Trophoblast cell (in vitro differentiated cells and primary cell): ENCODE measurements at regions not wholly inside any gene's neighbourhood (a gene's known extent, or its start where the extent isn't known, plus 50 kb on each side); places are given as distances from the start of the nearest gene placed in this dataset.

ENCODE experiments used
- DNase-seq, 2 donors: peaks; one replicate each; pipeline ENCODE4 v3.0.0-alpha.2; 2016
- H2AFZ ChIP-seq: 2 replicates; pipeline ENCODE4 v1.6.1; 2013; ENCODE audit warnings: low read length, moderate library complexity, mild to moderate bottlenecking; ENCODE audit not compliant: insufficient read depth, poor library complexity
- H2AK5ac ChIP-seq: 2 replicates; pipeline ENCODE4 v1.6.1; 2013; ENCODE audit warnings: mild to moderate bottlenecking, low read length
- H2BK120ac ChIP-seq: 2 replicates; pipeline ENCODE4 v1.6.1; 2013; ENCODE audit warnings: low read length, mild to moderate bottlenecking, moderate library complexity; ENCODE audit not compliant: insufficient read depth, poor library complexity
- H2BK12ac ChIP-seq: 2 replicates; pipeline ENCODE4 v1.6.1; 2013; ENCODE audit warnings: mild to moderate bottlenecking, low read length, moderate library complexity
- H2BK5ac ChIP-seq: 2 replicates; pipeline ENCODE4 v1.6.1; 2013; ENCODE audit warnings: low read length, low read depth, moderate library complexity, mild to moderate bottlenecking; ENCODE audit not compliant: poor library complexity
- H3K14ac ChIP-seq: 2 replicates; pipeline ENCODE4 v1.6.1; 2013; ENCODE audit warnings: mild to moderate bottlenecking, low read length
- H3K18ac ChIP-seq: 2 replicates; pipeline ENCODE4 v1.6.1; 2013; ENCODE audit warnings: mild to moderate bottlenecking, low read length
- H3K23ac ChIP-seq: 2 replicates; pipeline ENCODE4 v1.6.1; 2013; ENCODE audit warnings: low read length
- H3K27ac ChIP-seq: 2 replicates; pipeline ENCODE4 v1.5.1; 2013; ENCODE audit warnings: low read depth, mild to moderate bottlenecking, inconsistent platforms, low read length, moderate library complexity
- H3K27me3 ChIP-seq: 2 replicates; pipeline ENCODE4 v1.6.1; 2013; ENCODE audit warnings: inconsistent platforms, mild to moderate bottlenecking, low read length, moderate library complexity; ENCODE audit not compliant: insufficient read depth
- H3K36me3 ChIP-seq, 2 experiments: 1 replicate in 1 of 2; 2 replicates in 1 of 2; pipeline ENCODE4 v1.6.1; 2013; ENCODE audit warnings: low read length in 2 of 2, mild to moderate bottlenecking in 2 of 2, moderate library complexity in 1 of 2; ENCODE audit not compliant: insufficient read depth in 2 of 2, control insufficient read depth in 1 of 2
- H3K4ac ChIP-seq: 2 replicates; pipeline ENCODE4 v1.6.1; 2013; ENCODE audit warnings: low read depth, mild to moderate bottlenecking, low read length, moderate library complexity
- H3K4me1 ChIP-seq, 2 experiments: 1 replicate in 1 of 2; 2 replicates in 1 of 2; pipeline ENCODE4 v1.6.1; 2013; ENCODE audit warnings: low read length in 2 of 2, mild to moderate bottlenecking in 2 of 2, moderate library complexity in 1 of 2; ENCODE audit not compliant: insufficient read depth in 2 of 2, control insufficient read depth in 1 of 2
- H3K4me2 ChIP-seq: 2 replicates; pipeline ENCODE4 v1.6.1; 2013; ENCODE audit warnings: inconsistent platforms, mild to moderate bottlenecking, low read length, moderate library complexity
- H3K4me3 ChIP-seq: 2 replicates; pipeline ENCODE4 v1.5.1; 2013; ENCODE audit warnings: mild to moderate bottlenecking, low read depth, low read length, inconsistent platforms
- H3K79me1 ChIP-seq: one replicate; pipeline ENCODE4 v1.6.1; 2013; ENCODE audit warnings: low read length
- H3K79me2 ChIP-seq: 2 replicates; pipeline ENCODE4 v1.6.1; 2013; ENCODE audit warnings: low read length, mild to moderate bottlenecking; ENCODE audit not compliant: control insufficient read depth, insufficient read depth, poor library complexity
- H3K9ac ChIP-seq: 2 replicates; pipeline ENCODE4 v1.6.1; 2013; ENCODE audit warnings: mild to moderate bottlenecking, low read length
- H3K9me3 ChIP-seq: 2 replicates; pipeline ENCODE4 v1.6.1; 2013; ENCODE audit warnings: low read depth, mild to moderate bottlenecking, control low read depth, inconsistent platforms, low read length; ENCODE audit not compliant: insufficient read depth
- H4K12ac ChIP-seq: 2 replicates; pipeline ENCODE4 v1.6.1; 2013; ENCODE audit warnings: low read depth, mild to moderate bottlenecking, low read length, moderate library complexity
- H4K8ac ChIP-seq: 2 replicates; pipeline ENCODE4 v1.6.1; 2013; ENCODE audit warnings: low read depth, mild to moderate bottlenecking, low read length, moderate library complexity
- H4K91ac ChIP-seq: one replicate; pipeline ENCODE4 v1.6.1; 2013; ENCODE audit warnings: low read depth, mild to moderate bottlenecking, low read length, moderate library complexity
- WGBS: extraction: QIAGEN DNeasy Blood & Tissue Kit; methylation state at CpG from one replicate; pipeline ENCODE4 v1.1.7; 2013; ENCODE audit warnings: missing lambda C conversion rate; ENCODE audit not compliant: insufficient read length, insufficient coverage; ENCODE audit errors: extremely low coverage; 5-methylcytosine and 5-hydroxymethylcytosine counted together

DNA sequence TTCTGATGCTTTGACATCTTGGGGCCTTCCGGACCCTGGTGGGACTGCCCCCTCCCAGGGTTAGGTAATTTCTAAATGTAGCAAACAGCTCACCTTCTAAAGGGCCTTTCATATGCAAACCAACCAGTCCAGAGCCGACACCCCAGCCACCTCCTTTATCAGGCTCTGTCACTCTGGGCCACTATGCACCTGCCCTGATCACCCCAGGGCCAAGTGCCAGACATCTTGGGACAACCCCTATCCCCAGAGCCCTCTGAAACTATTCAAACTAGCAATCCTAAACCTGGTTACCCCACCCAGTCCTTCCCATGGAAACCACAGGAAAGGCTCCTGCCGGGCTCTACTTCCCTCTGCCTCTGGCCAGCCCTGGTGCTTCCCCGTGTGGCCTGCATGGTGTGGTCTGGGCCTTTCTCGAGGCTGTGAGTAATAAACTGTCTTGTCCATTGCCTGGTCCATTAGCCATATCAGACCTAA, 91.2 kb upstream of the TNRC6C start:
- DNase-seq: no peak
- Histone ChIP-seq H3K23ac (no peak overlapping the region), H3K27ac (no peak overlapping the region), H2AFZ (no peak overlapping the region), H3K9ac (no peak overlapping the region), H4K91ac (no peak overlapping the region), H3K18ac (no peak overlapping the region), H3K14ac (no peak overlapping the region), H4K12ac (no peak overlapping the region), H3K4me3 (no peak overlapping the region), H3K9me3 (no peaks in the 10 kb centered on the region), H3K36me3 (no peaks in the 10 kb centered on the region), H2BK5ac (no peak overlapping the region), H3K79me2 (no peaks in the 10 kb centered on the region), H2AK5ac (no peak overlapping the region), H3K79me1 (no peaks in the 10 kb centered on the region), H3K4ac (no peak overlapping the region), H4K8ac (no peak overlapping the region), H2BK12ac (no peak overlapping the region), H3K4me2 (no peak overlapping the region), H3K4me1 (no peaks in the 10 kb centered on the region), H3K27me3 (no peaks in the 10 kb centered on the region), H2BK120ac (no peak overlapping the region)
- no CpG with 5 or more reads among the region's 5 CpGs for WGBS

DNA sequence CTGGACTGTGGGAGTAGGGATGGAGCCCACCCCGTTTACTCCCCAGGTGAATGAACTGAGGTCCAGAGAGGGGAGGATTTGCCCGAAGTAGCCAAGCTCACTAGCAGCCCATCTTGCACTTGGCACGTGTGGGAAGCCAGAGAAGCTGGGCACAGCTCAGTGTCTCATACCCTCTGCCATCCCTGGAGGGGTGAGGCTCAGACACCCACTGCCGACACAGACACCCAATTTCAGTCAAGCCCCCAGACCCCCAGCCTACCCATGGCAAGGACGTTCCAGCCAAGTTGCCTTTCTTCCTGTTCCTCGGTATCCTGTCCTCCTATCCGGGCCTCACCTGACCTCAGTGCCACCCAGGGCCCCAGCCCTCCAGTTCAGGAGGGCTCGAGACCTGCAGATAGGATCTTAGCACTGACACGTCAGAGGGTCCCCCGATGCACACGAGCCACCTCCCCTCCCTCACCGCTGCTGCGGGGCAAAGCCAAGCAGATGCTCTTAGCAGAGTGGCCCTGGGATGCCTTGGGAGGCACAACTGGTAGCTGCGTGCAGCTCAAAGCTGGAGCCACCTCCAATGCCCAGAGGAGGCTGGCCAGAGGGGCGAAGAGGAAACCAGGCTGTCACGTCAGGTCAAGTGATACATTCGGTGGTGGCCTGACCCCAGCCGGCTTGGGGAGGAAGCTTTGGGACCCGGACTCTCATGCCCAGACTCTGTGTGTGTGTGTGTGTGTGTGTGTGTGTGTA, 90.4 kb upstream of the TNRC6C start:
- Histone ChIP-seq H2BK120ac (no peak overlapping the region), H3K18ac (no peak overlapping the region), H3K27ac (no peak overlapping the region), H3K36me3 (no peaks in the 10 kb centered on the region), H3K4me2 (no peak overlapping the region), H4K91ac (no peak overlapping the region), H3K14ac (no peak overlapping the region), H3K79me1 (no peaks in the 10 kb centered on the region), H3K27me3 (no peaks in the 10 kb centered on the region), H2BK12ac (no peak overlapping the region), H3K4me1 (no peaks in the 10 kb centered on the region), H3K79me2 (no peaks in the 10 kb centered on the region), H2AFZ (no peak overlapping the region), H3K4me3 (no peak overlapping the region), H4K12ac (no peak overlapping the region), H3K9ac (no peak overlapping the region), H3K4ac (no peak overlapping the region), H4K8ac (no peak overlapping the region), H2AK5ac (no peak overlapping the region), H3K9me3 (peaks cover 4% of the 10 kb centered on the region), H2BK5ac (no peak overlapping the region), H3K23ac (no peak overlapping the region)
- no CpG with 5 or more reads among the region's 19 CpGs for WGBS
- DNase-seq: no peak

DNA sequence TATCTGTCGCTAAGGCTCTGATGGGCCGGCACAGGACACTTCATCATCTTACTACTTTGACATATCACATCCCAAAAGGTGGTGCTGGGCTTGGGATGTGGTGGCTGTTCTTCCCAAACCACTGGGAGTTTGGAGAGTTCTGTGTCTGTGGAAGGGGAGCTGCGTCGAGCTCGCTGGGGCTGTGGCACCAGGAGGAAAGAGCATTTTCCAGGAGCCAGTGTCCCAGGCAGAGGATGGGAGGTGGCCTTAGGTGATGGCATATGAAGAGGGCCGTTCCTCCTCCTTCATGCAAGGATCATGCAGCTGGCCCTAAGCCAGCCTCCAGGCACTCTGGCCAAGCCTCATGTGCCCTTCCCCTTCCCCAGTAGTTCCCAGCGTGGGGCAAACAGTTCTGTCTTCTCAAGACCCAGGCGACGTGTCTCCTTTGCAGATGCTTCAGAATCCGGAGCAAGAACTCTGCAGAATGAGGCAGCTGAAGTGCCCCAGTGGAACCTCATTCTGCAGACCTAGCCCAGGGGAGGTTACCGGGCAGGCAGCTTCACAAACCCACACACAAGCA, 89.4 kb upstream of the TNRC6C start:
- Histone ChIP-seq H3K27me3 (no peaks in the 10 kb centered on the region), H2BK5ac (no peak overlapping the region), H2AK5ac (no peak overlapping the region), H2BK12ac (no peak overlapping the region), H3K23ac (no peak overlapping the region), H3K36me3 (no peaks in the 10 kb centered on the region), H3K4me2 (no peak overlapping the region), H4K91ac (no peak overlapping the region), H3K4me1 (no peaks in the 10 kb centered on the region), H2BK120ac (no peak overlapping the region), H3K14ac (no peak overlapping the region), H3K9me3 (peaks cover 4% of the 10 kb centered on the region), H2AFZ (no peak overlapping the region), H4K8ac (no peak overlapping the region), H3K79me1 (no peaks in the 10 kb centered on the region), H3K18ac (no peak overlapping the region), H3K27ac (no peak overlapping the region), H3K79me2 (no peaks in the 10 kb centered on the region), H3K9ac (no peak overlapping the region), H3K4ac (no peak overlapping the region), H3K4me3 (no peak overlapping the region), H4K12ac (no peak overlapping the region)
- DNase-seq: no peak
- no CpG with 5 or more reads among the region's 11 CpGs for WGBS

DNA sequence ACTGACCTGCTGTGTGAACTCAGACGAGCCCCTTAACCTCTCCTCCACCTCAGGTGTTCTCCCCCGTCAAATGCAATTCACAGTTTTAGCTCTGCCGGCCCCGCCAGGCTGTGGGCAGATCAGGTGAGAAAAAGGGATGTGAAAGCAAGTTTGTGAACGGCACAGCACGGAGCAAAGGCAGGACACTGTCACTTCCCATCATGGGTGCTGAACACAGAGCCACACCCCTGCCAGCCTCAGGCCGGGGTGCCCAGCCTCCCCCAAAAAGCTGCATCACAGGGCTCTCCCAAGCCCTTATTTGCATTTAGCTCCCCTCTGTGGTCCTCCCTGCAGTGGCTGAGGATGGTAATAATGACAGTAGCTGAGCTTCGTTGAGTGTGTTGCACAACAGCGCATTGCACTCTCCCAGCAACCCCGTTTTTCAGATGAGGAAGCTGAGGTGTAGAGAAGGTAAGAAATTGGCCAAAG, 88.8 kb upstream of the TNRC6C start:
- H3K9me3 ChIP-seq: peaks cover 4% of the 10 kb centered on the region
- whole genome bisulfite sequencing: no CpG with 5 or more reads among the region's 10 CpGs

More for the DNA sequence above, 88.8 kb upstream of the TNRC6C start:
- Histone ChIP-seq H3K4me1 (peaks cover 2 to 4% of the 10 kb centered on the region in 2 experiments), H3K4me2 (no peak overlapping the region), H2BK120ac (no peak overlapping the region), H3K9ac (no peak overlapping the region), H4K8ac (no peak overlapping the region), H3K14ac (no peak overlapping the region), H3K27me3 (no peaks in the 10 kb centered on the region), H2BK5ac (no peak overlapping the region), H2BK12ac (no peak overlapping the region), H2AK5ac (no peak overlapping the region), H3K27ac (no peak overlapping the region), H2AFZ (no peak overlapping the region), H3K79me2 (no peaks in the 10 kb centered on the region), H4K12ac (no peak overlapping the region), H3K4me3 (no peak overlapping the region), H3K23ac (no peak overlapping the region), H3K4ac (no peak overlapping the region), H3K36me3 (no peaks in the 10 kb centered on the region), H3K79me1 (peaks cover 2% of the 10 kb centered on the region), H3K18ac (no peak overlapping the region), H4K91ac (no peak overlapping the region)
- peak; percentile 5 to 10 for DNase-seq
